CD4-positive, CD25-positive, alpha-beta regulatory T cell (primary cell): ENCODE measurements at regions not wholly inside any gene's neighbourhood (a gene's known extent, or its start where the extent isn't known, plus 50 kb on each side); places are given as distances from the start of the nearest gene placed in this dataset.

ENCODE experiments used
- ATAC-seq, 2 donors: fragments of 150-1000 bp; cut with Tn5 transposase; one replicate each; pipeline ENCODE4 v1.10.0; 2021; ENCODE audit warnings: low read depth in 2 of 2, moderate number of reproducible peaks in 2 of 2, moderate library complexity in 1 of 2
- DNase-seq, 3 donors: peaks; one replicate each; pipeline versions ENCODE4 v3.0.0 to v3.0.0-alpha.2; 2012 to 2022; ENCODE audit warnings: mixed read lengths in 1 of 3
- H3K27ac ChIP-seq: one replicate; pipeline ENCODE4 v1.7.0; 2013; ENCODE audit warnings: mild to moderate bottlenecking, low read length; ENCODE audit not compliant: insufficient read depth, poor library complexity, severe bottlenecking
- H3K27me3 ChIP-seq: one replicate; pipeline ENCODE4 v1.7.0; 2013; ENCODE audit warnings: low read length; ENCODE audit not compliant: control insufficient read depth, insufficient read depth
- H3K36me3 ChIP-seq: one replicate; pipeline ENCODE4 v1.7.0; 2013; ENCODE audit warnings: mild to moderate bottlenecking, low read length, moderate library complexity; ENCODE audit not compliant: control insufficient read depth, insufficient read depth
- H3K4me1 ChIP-seq: 2 replicates; pipeline ENCODE4 v1.7.0; 2013; ENCODE audit warnings: mild to moderate bottlenecking, low read length; ENCODE audit not compliant: insufficient read depth, control insufficient read depth, poor library complexity, severe bottlenecking
- H3K4me3 ChIP-seq: one replicate; pipeline ENCODE4 v1.7.0; 2013; ENCODE audit warnings: low read depth, mild to moderate bottlenecking, low read length, moderate library complexity
- H3K9me3 ChIP-seq, 2 experiments: 1 replicate in 1 of 2; 2 replicates in 1 of 2; pipeline ENCODE4 v1.7.0; 2013; ENCODE audit warnings: low read length in 2 of 2, mild to moderate bottlenecking in 1 of 2, moderate library complexity in 1 of 2; ENCODE audit not compliant: control insufficient read depth in 2 of 2
- H3K27ac Mint-ChIP-seq, 3 donors: one replicate each; pipeline ENCODE4 v1.8.0; 2020 to 2022; ENCODE audit warnings: mild to moderate bottlenecking in 3 of 3, mixed read lengths in 3 of 3, moderate library complexity in 2 of 3
- H3K27me3 Mint-ChIP-seq: one replicate; pipeline ENCODE4 v1.8.0; 2022; ENCODE audit warnings: mild to moderate bottlenecking, mixed read lengths
- H3K36me3 Mint-ChIP-seq: one replicate; pipeline ENCODE4 v1.8.0; 2020; ENCODE audit warnings: mixed read lengths
- H3K4me1 Mint-ChIP-seq, 4 donors: one replicate each; pipeline ENCODE4 v1.8.0; 2020 to 2022; ENCODE audit warnings: mixed read lengths in 4 of 4, mild to moderate bottlenecking in 1 of 4
- H3K4me3 Mint-ChIP-seq, 4 donors: one replicate each; pipeline ENCODE4 v1.8.0; 2020 to 2022; ENCODE audit warnings: mild to moderate bottlenecking in 4 of 4, mixed read lengths in 4 of 4, moderate library complexity in 3 of 4
- H3K9me3 Mint-ChIP-seq, 7 donors: one replicate each; pipeline ENCODE4 v1.8.0; 2020 to 2022; ENCODE audit warnings: mixed read lengths in 7 of 7, mild to moderate bottlenecking in 3 of 7, moderate library complexity in 2 of 7

DNA sequence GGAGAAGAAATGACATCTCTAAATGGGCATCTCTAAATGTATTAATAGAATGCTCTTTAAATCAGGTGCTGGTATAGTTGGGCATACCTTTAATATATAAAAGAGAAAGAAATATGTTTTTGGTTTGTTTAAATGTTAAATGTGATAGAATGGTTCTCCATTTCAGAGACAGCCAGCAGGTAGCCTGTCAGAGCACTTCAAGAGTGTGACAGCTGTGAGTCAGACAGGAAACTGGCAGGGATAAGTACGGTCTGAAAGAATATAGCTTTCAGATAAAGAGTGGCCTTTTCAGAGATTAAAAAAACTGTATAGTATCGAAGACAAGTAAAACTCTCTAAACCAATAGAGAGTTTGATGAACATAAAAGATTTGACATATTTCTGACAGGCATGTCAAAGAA lies 654.1 kb downstream of the IGSF11 start:
- DNase-seq (no peak), ATAC-seq (no peak)
- H3K4me3 Mint-ChIP-seq, result no peak overlapping the region
- Histone ChIP-seq H3K27me3 (no peaks in the 10 kb centered on the region), H3K36me3 (no peaks in the 10 kb centered on the region), H3K4me1 (no peaks in the 10 kb centered on the region), H3K9me3 (no peaks in the 10 kb centered on the region), H3K27ac (no peak overlapping the region), H3K4me3 (no peak overlapping the region)
- H3K27me3 Mint-ChIP-seq, result no peaks in the 10 kb centered on the region
- H3K9me3 Mint-ChIP-seq, result peaks cover 0 to 7% (median 2%) of the 10 kb centered on the region in 7 donors
- H3K27ac Mint-ChIP-seq, result no peak overlapping the region
- H3K36me3 Mint-ChIP-seq, result no peaks in the 10 kb centered on the region
- no peaks in the 10 kb centered on the region for H3K4me1 Mint-ChIP-seq

DNA sequence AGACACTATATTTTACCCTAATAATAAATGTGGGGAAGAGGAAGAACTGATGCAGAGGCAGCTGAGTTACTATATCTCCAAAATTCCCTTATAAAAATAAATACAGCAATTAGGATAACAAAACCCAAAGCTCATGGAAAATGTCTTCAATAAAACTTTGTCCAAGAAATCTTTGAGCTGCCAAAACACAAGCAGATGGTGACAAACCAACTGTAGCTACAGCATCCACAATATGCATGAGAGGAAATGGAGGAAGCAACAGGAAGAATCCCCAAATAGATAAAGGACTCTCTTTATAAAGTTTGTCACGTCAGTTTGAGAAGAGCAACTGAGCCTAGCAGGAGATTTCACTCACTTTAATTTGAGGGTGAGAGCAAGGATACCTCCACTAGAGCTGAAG lies 638.2 kb downstream of the IGSF11 start:
- Mint-ChIP-seq H3K4me1 (no peaks in the 10 kb centered on the region), H3K4me3 (no peak overlapping the region), H3K27ac (no peak overlapping the region), H3K9me3 (peaks cover 0 to 6% (median 2%) of the 10 kb centered on the region in 7 donors), H3K36me3 (no peaks in the 10 kb centered on the region), H3K27me3 (no peaks in the 10 kb centered on the region)
- Histone ChIP-seq H3K36me3 (no peaks in the 10 kb centered on the region), H3K9me3 (no peaks in the 10 kb centered on the region), H3K27me3 (no peaks in the 10 kb centered on the region), H3K4me1 (no peaks in the 10 kb centered on the region), H3K4me3 (no peak overlapping the region), H3K27ac (no peak overlapping the region)
- ATAC-seq (no peak), DNase-seq (no peak)

DNA sequence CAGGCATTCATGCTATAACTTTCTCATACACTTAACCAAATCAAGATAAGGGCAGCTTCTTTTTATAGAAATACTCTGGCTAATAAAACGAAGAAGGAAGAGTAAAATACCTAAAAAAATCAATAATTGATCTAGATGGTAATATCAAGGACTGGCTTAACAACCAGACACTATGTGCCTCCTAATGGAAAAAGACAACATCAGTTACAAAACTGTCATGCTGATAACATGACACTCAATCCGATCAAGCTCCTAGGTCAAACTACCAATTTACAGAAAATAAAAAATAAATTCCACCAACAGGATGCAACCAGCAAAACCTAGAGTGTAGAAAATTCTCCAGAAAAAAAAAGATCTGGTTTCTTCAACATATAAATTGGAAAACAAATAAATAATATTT lies 634.6 kb downstream of the IGSF11 start:
- H3K9me3 ChIP-seq, result no peaks in the 10 kb centered on the region
- Mint-ChIP-seq H3K4me1 (no peaks in the 10 kb centered on the region), H3K27me3 (no peaks in the 10 kb centered on the region), H3K36me3 (no peaks in the 10 kb centered on the region), H3K27ac (no peak overlapping the region), H3K9me3 (peaks cover 0 to 4% (median 2%) of the 10 kb centered on the region in 7 donors), H3K4me3 (no peak overlapping the region)
- DNase-seq (no peak), ATAC-seq (no peak)
- no peak overlapping the region for H3K27ac ChIP-seq
- H3K36me3 ChIP-seq, result no peaks in the 10 kb centered on the region
- no peaks in the 10 kb centered on the region for H3K4me1 ChIP-seq
- H3K27me3 ChIP-seq, result no peaks in the 10 kb centered on the region
- no peak overlapping the region for H3K4me3 ChIP-seq

DNA sequence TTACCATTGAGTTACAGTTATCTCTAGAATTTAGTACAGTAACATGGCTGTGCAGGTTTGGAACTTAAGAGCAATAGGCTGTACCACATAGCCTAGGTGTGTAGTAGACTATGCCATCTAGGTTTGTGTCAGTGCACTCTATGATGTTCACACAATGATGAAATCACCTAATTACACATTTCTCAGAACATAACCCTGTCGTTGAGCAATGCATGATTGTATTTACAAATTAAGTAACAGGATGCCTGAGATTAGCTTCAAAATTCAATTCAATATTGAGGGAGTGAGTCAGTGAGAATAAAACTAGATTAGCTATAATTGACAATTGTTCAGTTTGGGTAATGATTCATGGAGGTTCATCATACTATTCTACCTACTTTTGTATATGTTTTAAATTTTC lies 633.8 kb downstream of the IGSF11 start:
- no peak for DNase-seq

DNA sequence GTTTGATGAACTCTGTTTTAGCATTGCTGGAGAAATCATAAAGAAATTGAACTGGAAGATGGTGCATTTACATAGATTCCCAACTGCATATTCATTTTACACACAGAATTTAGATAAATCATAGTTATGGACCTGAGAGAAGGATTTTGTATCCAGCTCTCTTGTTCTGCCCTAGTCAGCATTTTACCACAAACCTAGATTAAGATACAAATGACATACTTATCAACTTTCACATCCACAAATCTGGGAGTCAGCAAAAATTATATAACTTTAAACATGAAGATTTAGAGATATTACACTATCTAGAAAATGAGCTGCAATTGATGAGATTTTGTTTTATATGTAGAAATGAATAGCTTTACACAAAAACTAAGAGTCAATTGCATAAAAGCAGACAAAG lies 632.8 kb downstream of the IGSF11 start:
- no peaks in the 10 kb centered on the region for H3K27me3 ChIP-seq
- Mint-ChIP-seq H3K4me1 (no peaks in the 10 kb centered on the region), H3K9me3 (peaks cover 0 to 7% (median 2%) of the 10 kb centered on the region in 7 donors), H3K27ac (no peak overlapping the region), H3K4me3 (no peak overlapping the region), H3K36me3 (no peaks in the 10 kb centered on the region), H3K27me3 (no peaks in the 10 kb centered on the region)
- no peak overlapping the region for H3K4me3 ChIP-seq
- ATAC-seq, result no peak
- DNase-seq, result no peak
- no peaks in the 10 kb centered on the region for H3K4me1 ChIP-seq
- H3K36me3 ChIP-seq, result no peaks in the 10 kb centered on the region
- no peaks in the 10 kb centered on the region for H3K9me3 ChIP-seq
- no peak overlapping the region for H3K27ac ChIP-seq

More for the DNA sequence above, 633.8 kb downstream of the IGSF11 start:
- H3K4me3 Mint-ChIP-seq, result no peak overlapping the region
- no peak for ATAC-seq
- H3K4me1 ChIP-seq, result no peaks in the 10 kb centered on the region
- no peak overlapping the region for H3K4me3 ChIP-seq
- no peaks in the 10 kb centered on the region for H3K36me3 Mint-ChIP-seq
- no peak overlapping the region for H3K27ac ChIP-seq
- H3K27me3 Mint-ChIP-seq, result no peaks in the 10 kb centered on the region
- H3K27me3 ChIP-seq, result no peaks in the 10 kb centered on the region
- H3K27ac Mint-ChIP-seq, result no peak overlapping the region
- no peaks in the 10 kb centered on the region for H3K9me3 ChIP-seq
- H3K9me3 Mint-ChIP-seq, result peaks cover 0 to 3% (median 0%) of the 10 kb centered on the region in 7 donors
- no peaks in the 10 kb centered on the region for H3K4me1 Mint-ChIP-seq
- no peaks in the 10 kb centered on the region for H3K36me3 ChIP-seq

DNA sequence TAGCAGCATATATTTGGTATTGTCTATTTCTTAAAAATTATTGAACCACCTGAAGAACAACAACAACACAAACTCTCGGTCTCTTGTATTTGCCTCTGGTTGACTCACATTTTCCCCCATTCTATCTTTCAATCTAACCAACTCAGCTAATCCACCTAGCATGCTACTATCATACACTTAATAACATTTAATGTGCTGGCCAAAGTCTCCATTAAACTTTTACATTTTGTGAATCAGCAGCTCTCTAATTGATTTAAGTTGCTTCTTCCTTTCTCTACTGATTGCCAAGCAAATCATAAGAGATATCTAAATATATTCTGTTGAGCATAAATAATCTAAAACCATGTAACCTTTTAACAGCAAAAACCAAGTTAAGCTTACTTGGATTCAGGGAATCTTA lies 631.7 kb downstream of the IGSF11 start:
- Histone ChIP-seq H3K27me3 (no peaks in the 10 kb centered on the region), H3K36me3 (no peaks in the 10 kb centered on the region), H3K27ac (no peak overlapping the region), H3K4me3 (no peak overlapping the region), H3K9me3 (no peaks in the 10 kb centered on the region), H3K4me1 (no peaks in the 10 kb centered on the region)
- DNase-seq, result no peak
- no peak for ATAC-seq
- Mint-ChIP-seq H3K27ac (no peak overlapping the region), H3K9me3 (peaks cover 0 to 8% (median 2%) of the 10 kb centered on the region in 7 donors), H3K4me3 (no peak overlapping the region), H3K4me1 (no peaks in the 10 kb centered on the region), H3K36me3 (no peaks in the 10 kb centered on the region), H3K27me3 (no peaks in the 10 kb centered on the region)

DNA sequence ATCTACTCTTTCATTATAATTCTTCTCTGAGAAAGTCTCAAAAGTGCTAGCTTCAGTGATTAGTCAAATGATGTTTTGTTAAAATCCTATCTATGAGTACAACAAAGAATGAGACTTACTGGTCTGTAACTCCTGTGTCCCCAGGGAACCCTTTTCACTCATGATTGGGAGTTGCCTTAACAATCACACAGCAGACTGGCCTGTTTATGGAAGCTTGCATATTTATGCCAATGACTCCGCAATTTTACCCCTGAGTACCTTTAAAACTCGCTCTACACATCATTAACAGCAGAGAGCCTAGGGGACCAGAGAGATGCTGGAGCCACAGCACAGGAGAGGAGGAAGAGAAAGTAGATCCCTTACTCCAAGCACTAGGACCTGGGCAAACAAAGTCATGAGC lies 628.1 kb downstream of the IGSF11 start:
- no peaks in the 10 kb centered on the region for H3K36me3 Mint-ChIP-seq
- H3K9me3 Mint-ChIP-seq, result peaks cover 0 to 14% (median 3%) of the 10 kb centered on the region in 7 donors
- ATAC-seq, result no peak
- H3K9me3 ChIP-seq, result no peaks in the 10 kb centered on the region
- H3K27ac Mint-ChIP-seq, result no peak overlapping the region
- no peak overlapping the region for H3K27ac ChIP-seq
- no peaks in the 10 kb centered on the region for H3K4me1 Mint-ChIP-seq
- no peaks in the 10 kb centered on the region for H3K27me3 ChIP-seq
- no peaks in the 10 kb centered on the region for H3K27me3 Mint-ChIP-seq
- DNase-seq, result no peak
- no peaks in the 10 kb centered on the region for H3K4me1 ChIP-seq
- no peak overlapping the region for H3K4me3 Mint-ChIP-seq
- H3K36me3 ChIP-seq, result no peaks in the 10 kb centered on the region
- H3K4me3 ChIP-seq, result no peak overlapping the region

DNA sequence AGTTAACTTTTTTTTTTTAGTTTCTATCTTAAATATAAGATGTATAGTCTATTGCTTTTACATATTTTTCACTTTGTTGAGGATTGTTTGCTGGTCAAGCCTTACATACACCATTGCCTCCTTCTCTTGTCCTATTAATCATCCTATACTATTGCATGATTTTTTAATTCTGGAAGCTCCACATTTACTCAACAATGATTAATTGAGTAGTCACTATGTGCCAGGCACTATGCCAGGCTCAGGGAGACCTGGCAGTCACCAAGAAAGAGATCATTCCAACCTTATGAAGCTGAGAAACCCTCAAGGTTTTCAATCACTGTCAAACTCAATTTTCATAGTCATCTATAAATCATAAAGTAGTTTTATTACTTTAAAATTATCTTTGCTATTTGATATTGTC lies 626.2 kb downstream of the IGSF11 start:
- Mint-ChIP-seq H3K9me3 (peaks cover 0 to 18% (median 7%) of the 10 kb centered on the region in 7 donors), H3K4me3 (no peak overlapping the region), H3K36me3 (no peaks in the 10 kb centered on the region), H3K4me1 (no peaks in the 10 kb centered on the region), H3K27ac (no peak overlapping the region), H3K27me3 (no peaks in the 10 kb centered on the region)
- DNase-seq (no peak), ATAC-seq (no peak)
- Histone ChIP-seq H3K27me3 (no peaks in the 10 kb centered on the region), H3K36me3 (no peaks in the 10 kb centered on the region), H3K27ac (no peak overlapping the region), H3K4me3 (no peak overlapping the region), H3K4me1 (no peaks in the 10 kb centered on the region), H3K9me3 (peaks cover 0 to 7% of the 10 kb centered on the region in 2 experiments)
